D721Med (cell line): ENCODE measurements at regions not wholly inside any gene's neighbourhood (a gene's known extent, or its start where the extent isn't known, plus 50 kb on each side); places are given as distances from the start of the nearest gene placed in this dataset.

ENCODE experiments used
- DNase-seq: peaks from one replicate; pipeline ENCODE4 v3.0.0; 2011; ENCODE audit warnings: low spot score; ENCODE audit not compliant: insufficient read length
- FAIRE-seq: peaks from 2 replicates; lab custom pipeline; 2011; peaks lifted over from hg19 to GRCh38; lab: Jason Lieb, UNC
- CTCF ChIP-seq: IDR thresholded peaks from 2 replicates; pipeline ENCODE4 v1.5.1; 2012; ENCODE audit warnings: mild to moderate bottlenecking, control low read depth; ENCODE audit not compliant: insufficient read depth; ENCODE audit errors: missing control alignments

GRCh38 chr4:14513471-14513870 is 488.8 kb upstream of the CPEB2 start:
- FAIRE-seq, result no peak
- DNase-seq, result no peak
- no peak for TF ChIP-seq CTCF

- TF ChIP-seq CTCF, result no peak
- FAIRE-seq, result no peak
Measured at GRCh38 chr4:14515556-14515955, 486.7 kb upstream of the CPEB2 start.

GRCh38 chr4:14518136-14518535 is 484.1 kb upstream of the CPEB2 start:
- no peak for FAIRE-seq
- DNase-seq, result no peak
- no peak for TF ChIP-seq CTCF

More at GRCh38 chr4:14515556-14515955, 486.7 kb upstream of the CPEB2 start:
- DNase-seq, result no peak

- no peak for TF ChIP-seq CTCF
- FAIRE-seq, result no peak
- no peak for DNase-seq
Measured at GRCh38 chr4:14520171-14520570, 482.1 kb upstream of the CPEB2 start.

GRCh38 chr4:14524276-14524675 is 478.0 kb upstream of the CPEB2 start:
- no peak for FAIRE-seq
- no peak for DNase-seq
- TF ChIP-seq CTCF, result no peak

GRCh38 chr4:14528918-14529317 is 473.4 kb upstream of the CPEB2 start:
- DNase-seq (no peak), FAIRE-seq (no peak)
- no peak for TF ChIP-seq CTCF

- no peak for FAIRE-seq
- no peak for TF ChIP-seq CTCF
- no peak for DNase-seq
Measured at GRCh38 chr4:14529653-14530052, 472.6 kb upstream of the CPEB2 start.
